ENCODE measurements at regions not wholly inside any gene's neighbourhood (a gene's known extent, or its start where the extent isn't known, plus 50 kb on each side); places are given as distances from the start of the nearest gene placed in this dataset.

DNA sequence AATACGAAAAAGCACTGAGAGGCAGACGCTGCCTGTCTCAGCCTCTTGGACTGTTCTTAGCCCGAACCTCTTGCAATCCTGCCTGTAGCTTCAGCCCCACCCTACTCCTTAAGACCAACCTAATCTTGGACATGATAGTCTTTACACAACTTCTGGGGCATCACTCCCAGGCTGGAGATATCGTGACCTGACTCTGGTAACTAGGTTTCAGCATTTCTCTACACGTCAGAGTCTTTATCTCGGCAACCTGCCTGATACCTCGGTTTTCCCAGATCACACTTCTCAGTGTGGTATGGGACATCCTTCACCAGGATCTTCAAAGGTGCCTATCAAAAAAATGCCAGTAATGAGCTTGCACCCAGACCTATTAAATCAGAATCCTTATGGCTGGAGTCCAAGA is 590.2 kb upstream of the KCNMB2 start:
- H2AK5ac ChIP-seq (ENCODE audit: low read depth, low read length), result no peak overlapping the region
- no peak overlapping the region for H3K27ac ChIP-seq (ENCODE audit: low read depth, low read length)
- H3K9ac ChIP-seq (replicated peaks in 1 of 4; ENCODE audit: extremely low read depth in 1 of 4, low read depth in 3 of 4, low read length in 3 of 4), result no peak overlapping the region
- H2BK5ac ChIP-seq (ENCODE audit: low read depth, low read length), result no peak overlapping the region
- CTCF ChIA-PET (ENCODE audit: partially characterized antibody), result interaction anchor here (0.7 kb wide), 1 partner anchor 157 kb away, joined by 3 read pairs; no protein-coding TSS in a partner anchor
- no peak overlapping the region for H3K4me3 ChIP-seq (ENCODE audit: extremely low read depth in 1 of 4, insufficient read depth in 2 of 4, low read depth in 3 of 4, low read length in 4 of 4)
- H2BK15ac ChIP-seq (ENCODE audit: low read length), result no peak overlapping the region
- H3K36me3 ChIP-seq (ENCODE audit: control insufficient read depth in 2 of 4, insufficient read depth in 4 of 4, low read length in 3 of 4), result no peaks in the 10 kb centered on the region
- H3K14ac ChIP-seq (ENCODE audit: insufficient read length), result no peak overlapping the region
- no peaks in the 10 kb centered on the region for H3K79me2 ChIP-seq (ENCODE audit: control insufficient read depth in 1 of 2, insufficient read depth in 2 of 2, low read length in 2 of 2)
- 0 out of 2 replicates have a peak overlapping the region, but pooled peaks have one; percentile 33 for H2AFZ ChIP-seq (ENCODE audit: low read length)
- FAIRE-seq, result no peak
- no peaks in the 10 kb centered on the region for H3K23me2 ChIP-seq (ENCODE audit: low read depth, low read length)
- WGBS, 2 experiments (ENCODE audit: extremely low coverage in 1 of 2, insufficient coverage in 1 of 2, insufficient read length in 1 of 2, insufficient replicate concordance in 2 of 2, low coverage in 1 of 2, low lambda C conversion rate in 2 of 2, missing lambda C conversion rate in 1 of 2), result 95% methylated on average over 7 of the region's 7 CpGs; no CpG with 5 or more reads in 1 of the 2 experiments
- no peak overlapping the region for H3K56ac ChIP-seq (replicated peaks; ENCODE audit: insufficient read length, low read depth, low read length)
- H3K4me1 ChIP-seq (replicated peaks in 1 of 4; ENCODE audit: control insufficient read depth in 3 of 4, insufficient read depth in 4 of 4, low read length in 3 of 4), result 0 out of 7 replicates have a peak, but pooled peaks cover 0 to 3% (median 0%) of the 10 kb centered on the region in 4 experiments
- no peaks in the 10 kb centered on the region for H3K79me1 ChIP-seq (ENCODE audit: low read depth, low read length)
- H2BK12ac ChIP-seq (ENCODE audit: low read depth, low read length), result no peak overlapping the region
- no peak overlapping the region for H3K4ac ChIP-seq (replicated peaks; ENCODE audit: insufficient read length, low read depth, low read length)
- no peak overlapping the region for H2BK20ac ChIP-seq (ENCODE audit: low read length)
- H4K91ac ChIP-seq (replicated peaks; ENCODE audit: insufficient read length, low read length), result no peak overlapping the region
- POLR2A ChIA-PET (ENCODE audit: partially characterized antibody), result no interaction called here
- no peak overlapping the region for H4K8ac ChIP-seq (ENCODE audit: extremely low read depth, insufficient read depth, low read length)
- peaks cover 0 to 1% (median 0%) of the 10 kb centered on the region in 4 experiments; a peak in 1 of 7 replicates for H3K27me3 ChIP-seq (replicated peaks in 1 of 4; ENCODE audit: control insufficient read depth in 3 of 4, extremely low read depth in 1 of 4, insufficient read depth in 3 of 4, low read length in 3 of 4)
- H3K23ac ChIP-seq (ENCODE audit: insufficient read length), result no peak overlapping the region
- H2BK120ac ChIP-seq (replicated peaks; ENCODE audit: low read depth, low read length), result no peak overlapping the region
- no peak for TF ChIP-seq JUND (IDR thresholded peaks at IDR 0.05; ENCODE audit: low read length)
- no peak overlapping the region for H3K18ac ChIP-seq (ENCODE audit: extremely low read depth, low read length)
- no peaks in the 10 kb centered on the region for H4K20me1 ChIP-seq (replicated peaks in 1 of 2; ENCODE audit: control insufficient read depth in 1 of 2, insufficient read depth in 2 of 2, low read length in 2 of 2)
- H3K9me3 ChIP-seq (ENCODE audit: insufficient read depth in 2 of 2, low read depth in 1 of 2, low read length in 1 of 2), result no peaks in the 10 kb centered on the region
- H3K4me2 ChIP-seq (ENCODE audit: insufficient read depth in 1 of 2, low read depth in 2 of 2, low read length in 2 of 2), result no peak overlapping the region
- no peak overlapping the region for H4K5ac ChIP-seq (ENCODE audit: insufficient read length, low read depth, low read length)
- DNase-seq (ENCODE audit: low read depth in 1 of 2, low spot score in 2 of 2), result no peak
